ENCODE measurements at regions not wholly inside any gene's neighbourhood (a gene's known extent, or its start where the extent isn't known, plus 50 kb on each side); places are given as distances from the start of the nearest gene placed in this dataset.

GRCh38 chr2:22501851-22502250 is 883.1 kb upstream of the KLHL29 start:
- intact Hi-C loops (cut with micrococcal nuclease; ENCODE audit: unreplicated experiment) = no loop called here
- no peaks in the 10 kb centered on the region for H3K4me1 Mint-ChIP-seq (ENCODE audit: low read depth, unreplicated experiment)
- Histone ChIP-seq H3K27me3 (replicated peaks; ENCODE audit: control insufficient read depth, insufficient read depth, low read length) (no peaks in the 10 kb centered on the region), H3K4me3 (ENCODE audit: low read depth, low read length) (no peak overlapping the region), H3K4me1 (no peaks in the 10 kb centered on the region), H3K36me3 (ENCODE audit: control insufficient read depth, insufficient read depth, low read length) (no peaks in the 10 kb centered on the region), H3K9me3 (no peaks in the 10 kb centered on the region)
- peaks cover 15% of the 10 kb centered on the region for H3K9me3 Mint-ChIP-seq (ENCODE audit: unreplicated experiment)
- no peaks in the 10 kb centered on the region for H3K36me3 Mint-ChIP-seq (ENCODE audit: insufficient read depth, unreplicated experiment)
- H3K4me3 Mint-ChIP-seq (ENCODE audit: unreplicated experiment) = no peak overlapping the region
- ChIA-PET POLR2A (no interaction called here), CTCF (no interaction called here)
- H3K27ac Mint-ChIP-seq (ENCODE audit: unreplicated experiment) = no peak overlapping the region
- no peaks in the 10 kb centered on the region for H3K27me3 Mint-ChIP-seq (ENCODE audit: insufficient read depth, unreplicated experiment)
- no peak for DNase-seq
- BruUV-seq (replicated peaks) = no TSS peak
- no peak for TF ChIP-seq CTCF (IDR thresholded peaks at IDR 0.05; ENCODE audit: insufficient read depth in 1 of 2, low read depth in 1 of 2, low read length in 1 of 2, severe bottlenecking in 1 of 2, unreplicated experiment in 1 of 2)

DNA sequence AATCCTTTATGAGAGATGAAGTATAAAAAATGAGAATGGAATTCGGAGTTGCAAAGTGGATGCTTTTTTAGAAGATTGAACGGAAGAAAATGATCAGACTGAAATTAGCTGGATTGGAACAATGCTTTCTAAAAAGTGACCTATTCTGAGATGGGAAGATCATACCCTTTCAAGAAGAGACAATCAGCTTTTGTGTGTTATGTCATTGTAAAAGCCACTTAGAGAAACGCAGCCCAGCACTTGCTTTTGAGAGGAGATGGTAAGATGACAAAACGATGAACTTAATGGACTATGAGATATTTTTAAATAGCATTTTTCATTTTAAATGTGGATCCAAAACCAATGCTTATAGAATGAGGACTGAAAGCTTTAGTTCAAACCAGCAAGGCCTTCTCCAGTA is 871.4 kb upstream of the KLHL29 start:
- no peaks in the 10 kb centered on the region for H3K27me3 ChIP-seq (replicated peaks; ENCODE audit: control insufficient read depth, insufficient read depth, low read length)
- no peak overlapping the region for H3K4me3 ChIP-seq (ENCODE audit: low read depth, low read length)
- no peak overlapping the region for H3K4me3 Mint-ChIP-seq (ENCODE audit: unreplicated experiment)
- no peaks in the 10 kb centered on the region for H3K4me1 Mint-ChIP-seq (ENCODE audit: low read depth, unreplicated experiment)
- POLR2A ChIA-PET = no interaction called here
- intact Hi-C loops (cut with micrococcal nuclease; ENCODE audit: unreplicated experiment) = no loop called here
- no peaks in the 10 kb centered on the region for H3K36me3 Mint-ChIP-seq (ENCODE audit: insufficient read depth, unreplicated experiment)
- CTCF ChIA-PET = no interaction called here
- DNase-seq = no peak
- no peaks in the 10 kb centered on the region for H3K36me3 ChIP-seq (ENCODE audit: control insufficient read depth, insufficient read depth, low read length)
- no peak for TF ChIP-seq CTCF (IDR thresholded peaks at IDR 0.05; ENCODE audit: insufficient read depth in 1 of 2, low read depth in 1 of 2, low read length in 1 of 2, severe bottlenecking in 1 of 2, unreplicated experiment in 1 of 2)
- no TSS peak for BruUV-seq (replicated peaks)
- no peaks in the 10 kb centered on the region for H3K9me3 Mint-ChIP-seq (ENCODE audit: unreplicated experiment)
- H3K4me1 ChIP-seq = no peaks in the 10 kb centered on the region
- H3K9me3 ChIP-seq = no peaks in the 10 kb centered on the region
- no peaks in the 10 kb centered on the region for H3K27me3 Mint-ChIP-seq (ENCODE audit: insufficient read depth, unreplicated experiment)
- H3K27ac Mint-ChIP-seq (ENCODE audit: unreplicated experiment) = no peak overlapping the region

- H3K27me3 ChIP-seq (replicated peaks; ENCODE audit: control insufficient read depth, insufficient read depth, low read length) = no peaks in the 10 kb centered on the region
- Mint-ChIP-seq H3K27me3 (ENCODE audit: insufficient read depth, unreplicated experiment) (no peaks in the 10 kb centered on the region), H3K4me1 (ENCODE audit: low read depth, unreplicated experiment) (no peaks in the 10 kb centered on the region), H3K4me3 (ENCODE audit: unreplicated experiment) (no peak overlapping the region), H3K27ac (ENCODE audit: unreplicated experiment) (no peak overlapping the region), H3K9me3 (ENCODE audit: unreplicated experiment) (no peaks in the 10 kb centered on the region), H3K36me3 (ENCODE audit: insufficient read depth, unreplicated experiment) (no peaks in the 10 kb centered on the region)
- no TSS peak for BruUV-seq (replicated peaks)
- no peaks in the 10 kb centered on the region for H3K9me3 ChIP-seq
- TF ChIP-seq CTCF (IDR thresholded peaks at IDR 0.05; ENCODE audit: insufficient read depth in 1 of 2, low read depth in 1 of 2, low read length in 1 of 2, severe bottlenecking in 1 of 2, unreplicated experiment in 1 of 2) = no peak
- ChIA-PET POLR2A (no interaction called here), CTCF (no interaction called here)
- H3K36me3 ChIP-seq (ENCODE audit: control insufficient read depth, insufficient read depth, low read length) = no peaks in the 10 kb centered on the region
- no peak for DNase-seq
- H3K4me3 ChIP-seq (ENCODE audit: low read depth, low read length) = no peak overlapping the region
- H3K4me1 ChIP-seq = no peaks in the 10 kb centered on the region
- intact Hi-C loops (cut with micrococcal nuclease; ENCODE audit: unreplicated experiment) = no loop called here
Observed at GRCh38 chr2:22517141-22517540, 867.8 kb upstream of the KLHL29 start.

All from Caco-2 (cell line).